ENCODE measurements at regions not wholly inside any gene's neighbourhood (a gene's known extent, or its start where the extent isn't known, plus 50 kb on each side); places are given as distances from the start of the nearest gene placed in this dataset.

DNA sequence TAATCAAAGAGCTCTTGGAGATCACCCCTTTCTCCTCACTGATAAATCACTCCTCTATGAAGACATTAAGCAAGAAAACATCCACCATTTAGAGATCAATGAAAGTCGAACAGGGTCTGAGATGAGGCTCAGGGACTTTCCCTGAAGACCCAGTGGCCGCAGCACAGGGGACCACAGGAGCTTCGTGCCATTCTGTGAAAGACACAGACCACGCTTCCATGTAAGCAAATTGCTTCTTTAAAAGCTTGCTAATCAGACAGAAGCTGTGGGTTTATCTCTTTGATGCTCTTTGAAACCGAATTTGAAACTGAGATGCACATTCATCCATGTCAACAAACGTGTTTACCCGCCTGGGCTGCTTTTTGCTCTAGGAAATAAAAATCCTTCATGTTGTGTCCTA, 231.9 kb upstream of the PPP2R2D start:
- Histone ChIP-seq H3K9ac (ENCODE audit: low read length) (no peak overlapping the region), H4K20me1 (ENCODE audit: low read length) (no peaks in the 10 kb centered on the region), H3F3A (ENCODE audit: low read length, unreplicated experiment) (no peaks in the 10 kb centered on the region), H3K9me3 (ENCODE audit: low read length) (no peaks in the 10 kb centered on the region), H3K27me3 (ENCODE audit: low read length) (no peaks in the 10 kb centered on the region), H3K27ac (ENCODE audit: low read length) (no peak overlapping the region), H3K9me2 (replicated peaks; ENCODE audit: low read length) (no peaks in the 10 kb centered on the region), H3K4me3 (ENCODE audit: low read length) (no peak overlapping the region), H3K36me3 (ENCODE audit: low read depth, low read length) (no peaks in the 10 kb centered on the region), H3K4me1 (ENCODE audit: insufficient read depth, low read length) (no peaks in the 10 kb centered on the region), H3K4me2 (ENCODE audit: low read length) (no peak overlapping the region), H3K79me2 (ENCODE audit: low read length) (no peaks in the 10 kb centered on the region), H2AFZ (ENCODE audit: low read length) (no peak overlapping the region)
- ATAC-seq (no peak), DNase-seq (no peak)
- no TSS peak for BruUV-seq (replicated peaks)
- no peak for TF ChIP-seq EZH2phosphoT487 (IDR thresholded peaks at IDR 0.05; ENCODE audit: borderline replicate concordance, low read length)
- no peak for TF ChIP-seq EZH2 (IDR thresholded peaks at IDR 0.05; ENCODE audit: low read length, unreplicated experiment)
- TF ChIP-seq, protein P1, sequence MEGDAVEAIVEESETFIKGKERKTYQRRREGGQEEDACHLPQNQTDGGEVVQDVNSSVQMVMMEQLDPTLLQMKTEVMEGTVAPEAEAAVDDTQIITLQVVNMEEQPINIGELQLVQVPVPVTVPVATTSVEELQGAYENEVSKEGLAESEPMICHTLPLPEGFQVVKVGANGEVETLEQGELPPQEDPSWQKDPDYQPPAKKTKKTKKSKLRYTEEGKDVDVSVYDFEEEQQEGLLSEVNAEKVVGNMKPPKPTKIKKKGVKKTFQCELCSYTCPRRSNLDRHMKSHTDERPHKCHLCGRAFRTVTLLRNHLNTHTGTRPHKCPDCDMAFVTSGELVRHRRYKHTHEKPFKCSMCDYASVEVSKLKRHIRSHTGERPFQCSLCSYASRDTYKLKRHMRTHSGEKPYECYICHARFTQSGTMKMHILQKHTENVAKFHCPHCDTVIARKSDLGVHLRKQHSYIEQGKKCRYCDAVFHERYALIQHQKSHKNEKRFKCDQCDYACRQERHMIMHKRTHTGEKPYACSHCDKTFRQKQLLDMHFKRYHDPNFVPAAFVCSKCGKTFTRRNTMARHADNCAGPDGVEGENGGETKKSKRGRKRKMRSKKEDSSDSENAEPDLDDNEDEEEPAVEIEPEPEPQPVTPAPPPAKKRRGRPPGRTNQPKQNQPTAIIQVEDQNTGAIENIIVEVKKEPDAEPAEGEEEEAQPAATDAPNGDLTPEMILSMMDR (conservative IDR thresholded peaks at IDR 0.05; ENCODE audit: low read depth, low read length), result no peak
- ChIA-PET POLR2A (ENCODE audit: unreplicated experiment) (no interaction called here), CTCF (no interaction called here)
- intact Hi-C loops (cut with micrococcal nuclease), result no loop called here

DNA sequence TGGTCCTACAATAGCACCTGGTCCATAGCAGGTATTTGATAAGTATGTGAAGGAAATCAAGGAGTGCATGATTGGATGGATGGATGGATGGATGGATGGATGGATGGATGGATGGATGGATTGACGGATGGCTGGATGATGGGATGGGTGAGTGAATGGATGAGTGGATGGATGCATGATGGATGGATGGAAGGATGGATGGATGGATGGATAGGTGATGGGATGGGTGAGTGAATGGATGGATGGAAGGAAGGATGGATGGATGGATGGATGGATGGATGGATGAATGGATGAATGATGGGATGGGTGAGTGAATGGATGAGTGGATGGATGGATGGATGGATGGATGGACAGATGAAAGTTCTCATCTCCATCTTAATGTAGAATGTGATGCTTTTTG, 231.0 kb upstream of the PPP2R2D start:
- BruUV-seq (replicated peaks), result no TSS peak
- Histone ChIP-seq H4K20me1 (ENCODE audit: low read length) (no peaks in the 10 kb centered on the region), H3K36me3 (ENCODE audit: low read depth, low read length) (no peaks in the 10 kb centered on the region), H3K4me3 (ENCODE audit: low read length) (no peak overlapping the region), H3K27ac (ENCODE audit: low read length) (no peak overlapping the region), H2AFZ (ENCODE audit: low read length) (no peak overlapping the region), H3K79me2 (ENCODE audit: low read length) (no peaks in the 10 kb centered on the region), H3K4me2 (ENCODE audit: low read length) (no peak overlapping the region), H3K9me3 (ENCODE audit: low read length) (no peaks in the 10 kb centered on the region), H3F3A (ENCODE audit: low read length, unreplicated experiment) (no peaks in the 10 kb centered on the region), H3K27me3 (ENCODE audit: low read length) (no peaks in the 10 kb centered on the region), H3K9ac (ENCODE audit: low read length) (no peak overlapping the region), H3K4me1 (ENCODE audit: insufficient read depth, low read length) (no peaks in the 10 kb centered on the region), H3K9me2 (replicated peaks; ENCODE audit: low read length) (no peaks in the 10 kb centered on the region)
- ChIA-PET POLR2A (ENCODE audit: unreplicated experiment) (no interaction called here), CTCF (no interaction called here)
- ATAC-seq, result no peak
- no peak for DNase-seq
- TF ChIP-seq EZH2phosphoT487 (IDR thresholded peaks at IDR 0.05; ENCODE audit: borderline replicate concordance, low read length) (no peak), EZH2 (IDR thresholded peaks at IDR 0.05; ENCODE audit: low read length, unreplicated experiment) (no peak)
- TF ChIP-seq, protein P1 (conservative IDR thresholded peaks at IDR 0.05; ENCODE audit: low read depth, low read length), result no peak
- intact Hi-C loops (cut with micrococcal nuclease), result no loop called here

DNA sequence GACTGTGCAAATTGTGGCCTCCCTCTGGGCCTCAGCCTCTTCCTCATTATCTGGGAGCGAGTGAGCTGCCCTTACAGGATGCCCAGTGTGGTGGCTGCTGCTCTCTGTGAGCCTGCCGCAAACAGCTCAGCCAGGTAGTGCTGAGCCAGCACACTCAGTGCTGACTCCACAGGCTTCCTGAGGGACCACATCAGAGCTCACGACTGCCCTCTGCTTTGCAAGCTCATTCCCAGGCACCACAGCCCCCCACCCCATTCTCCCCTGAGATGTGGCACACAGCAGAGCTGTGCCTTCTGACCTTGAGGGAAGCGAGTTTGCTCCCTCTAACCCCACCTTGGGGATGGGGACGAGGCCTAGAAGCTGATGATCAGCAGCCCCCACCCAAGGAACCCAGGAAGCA, 230.5 kb upstream of the PPP2R2D start:
- POLR2A ChIA-PET (ENCODE audit: unreplicated experiment), result no interaction called here
- intact Hi-C loops (cut with micrococcal nuclease), result no loop called here
- no peak overlapping the region for H3K9ac ChIP-seq (ENCODE audit: low read length)
- DNase-seq (no peak), ATAC-seq (no peak)
- no peaks in the 10 kb centered on the region for H3K36me3 ChIP-seq (ENCODE audit: low read depth, low read length)
- H3F3A ChIP-seq (ENCODE audit: low read length, unreplicated experiment), result no peaks in the 10 kb centered on the region
- H3K4me2 ChIP-seq (ENCODE audit: low read length), result no peak overlapping the region
- H3K27ac ChIP-seq (ENCODE audit: low read length), result no peak overlapping the region
- H4K20me1 ChIP-seq (ENCODE audit: low read length), result no peaks in the 10 kb centered on the region
- no peak overlapping the region for H2AFZ ChIP-seq (ENCODE audit: low read length)
- CTCF ChIA-PET, result no interaction called here
- no peaks in the 10 kb centered on the region for H3K79me2 ChIP-seq (ENCODE audit: low read length)
- no peaks in the 10 kb centered on the region for H3K9me3 ChIP-seq (ENCODE audit: low read length)
- TF ChIP-seq EZH2 (IDR thresholded peaks at IDR 0.05; ENCODE audit: low read length, unreplicated experiment) (no peak), EZH2phosphoT487 (IDR thresholded peaks at IDR 0.05; ENCODE audit: borderline replicate concordance, low read length) (no peak)
- TF ChIP-seq, protein P1 (conservative IDR thresholded peaks at IDR 0.05; ENCODE audit: low read depth, low read length), result no peak
- H3K9me2 ChIP-seq (replicated peaks; ENCODE audit: low read length), result no peaks in the 10 kb centered on the region
- H3K27me3 ChIP-seq (ENCODE audit: low read length), result no peaks in the 10 kb centered on the region
- no TSS peak for BruUV-seq (replicated peaks)
- H3K4me1 ChIP-seq (ENCODE audit: insufficient read depth, low read length), result no peaks in the 10 kb centered on the region
- H3K4me3 ChIP-seq (ENCODE audit: low read length), result no peak overlapping the region
